GM04503 (cell line): ENCODE measurements at regions not wholly inside any gene's neighbourhood (a gene's known extent, or its start where the extent isn't known, plus 50 kb on each side); places are given as distances from the start of the nearest gene placed in this dataset.
"Not testable (repeated sequence)": the region's sequence is repeated elsewhere in the genome, so short reads cannot be mapped to it uniquely, and the experiment has no call there.

Source experiments
- DNase-seq: peaks from one replicate; pipeline ENCODE4 v3.0.0-alpha.2; 2012; ENCODE audit warnings: low read depth

DNA sequence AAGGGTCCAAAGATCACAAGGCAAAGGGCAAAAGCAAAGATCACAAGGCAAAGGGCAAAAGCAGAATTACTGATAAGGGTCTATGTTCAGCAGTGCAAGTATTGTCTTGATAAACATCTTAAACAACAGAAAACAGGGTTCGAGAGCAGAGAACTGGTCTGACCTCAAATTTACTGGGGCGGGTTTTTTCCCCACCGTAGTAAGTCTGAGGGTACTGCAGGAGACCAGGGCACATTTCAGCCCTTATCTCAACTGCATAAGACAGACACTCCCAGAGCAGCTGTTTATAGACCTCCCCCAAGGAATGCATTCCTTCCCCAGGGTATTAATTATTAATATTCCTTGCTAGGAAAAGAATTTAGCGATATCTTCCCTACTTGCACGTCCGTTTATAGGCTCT, 61.3 kb downstream of the ZNF860 start:
- not testable (repeated sequence) for DNase-seq

DNA sequence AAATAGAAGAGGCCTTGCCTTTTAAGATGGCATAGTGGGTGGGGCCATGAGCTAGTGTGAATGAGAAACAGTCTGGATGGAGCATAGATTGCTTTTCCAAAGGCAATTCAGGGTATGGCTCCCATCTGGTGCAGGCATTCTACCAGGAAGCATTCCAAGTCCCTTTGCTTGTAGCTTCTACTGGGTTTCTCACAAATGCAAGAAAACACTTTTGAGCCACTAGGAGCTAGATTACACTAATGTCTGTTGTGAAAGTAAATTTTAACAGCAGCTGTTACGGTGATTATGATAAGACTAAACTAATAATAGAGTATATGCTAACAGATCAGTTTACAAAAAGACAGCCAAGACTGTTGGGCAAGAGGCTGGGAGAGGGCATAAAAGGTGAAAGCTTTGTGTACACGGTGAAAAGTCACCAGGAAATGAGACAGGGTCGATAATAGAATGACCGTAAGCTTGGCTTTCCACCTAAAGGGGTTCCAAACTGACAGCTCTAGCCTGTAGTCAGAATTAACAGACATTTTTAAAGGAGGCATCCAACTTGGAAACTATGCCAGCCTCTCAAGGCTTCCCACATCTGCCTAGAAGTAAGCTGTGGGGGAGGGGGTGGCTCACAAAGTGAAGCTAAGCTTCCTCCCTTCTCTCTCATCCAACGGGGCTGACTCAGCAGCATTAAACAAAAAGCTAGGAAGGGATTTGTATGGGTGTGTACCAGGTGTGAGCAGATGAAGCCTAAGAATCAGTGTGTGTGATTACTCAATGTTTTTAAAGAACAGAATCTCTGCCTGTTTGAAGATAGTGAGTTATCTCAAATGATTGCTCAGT, 61.1 kb upstream of the GPD1L start:
- DNase-seq, result peak; percentile 18

DNA sequence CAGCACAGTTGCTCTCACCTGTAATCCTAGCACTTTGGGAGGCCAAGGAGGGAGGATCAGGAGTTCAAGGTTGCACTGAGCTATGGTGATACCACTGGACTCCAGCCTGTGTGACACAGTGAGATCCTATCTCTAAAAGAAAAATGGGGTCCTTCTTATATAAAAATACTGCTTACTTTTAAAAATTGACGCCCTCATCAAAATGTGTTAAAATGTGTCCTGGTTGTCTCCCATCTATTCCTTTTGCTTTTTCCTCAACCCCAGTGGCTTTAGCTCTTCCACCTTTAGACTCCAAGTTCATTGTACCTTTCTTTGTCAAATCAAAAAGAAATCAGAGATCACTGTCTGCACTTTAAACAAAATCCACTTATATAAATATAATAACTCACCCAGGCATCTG, 60.3 kb upstream of the GPD1L start:
- no peak for DNase-seq

DNA sequence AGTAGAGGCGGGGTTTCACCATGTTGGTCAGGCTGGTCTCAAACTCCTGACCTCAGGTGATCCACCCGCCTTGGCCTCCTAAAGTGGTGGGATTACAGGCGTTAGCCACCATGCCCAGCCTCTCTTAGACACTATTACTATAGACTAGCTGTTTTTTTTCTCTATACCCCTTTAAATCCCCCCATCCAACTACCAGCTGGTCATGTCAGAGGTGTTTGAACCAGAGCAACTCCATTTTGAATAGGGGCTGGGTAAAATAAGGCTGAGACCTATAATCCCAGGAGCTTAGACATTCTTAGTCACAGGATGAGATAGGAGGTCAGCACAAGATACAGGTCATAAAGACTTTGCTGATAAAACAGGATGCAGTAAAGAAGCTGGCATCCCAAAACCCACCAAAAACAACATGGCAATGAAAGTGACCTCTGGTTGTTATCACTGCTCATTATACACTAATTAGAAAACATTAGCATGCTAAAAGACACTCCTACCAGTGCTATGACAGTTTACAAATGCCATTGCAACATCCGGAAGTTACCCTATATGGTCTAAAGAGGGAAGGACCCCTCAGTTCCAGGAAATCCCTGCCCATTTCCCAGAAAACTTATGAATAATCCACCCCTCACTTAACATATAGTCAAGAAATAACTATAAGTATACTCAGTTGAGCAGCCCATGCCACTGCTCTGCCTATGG, 57.8 kb upstream of the GPD1L start:
- no peak for DNase-seq

DNA sequence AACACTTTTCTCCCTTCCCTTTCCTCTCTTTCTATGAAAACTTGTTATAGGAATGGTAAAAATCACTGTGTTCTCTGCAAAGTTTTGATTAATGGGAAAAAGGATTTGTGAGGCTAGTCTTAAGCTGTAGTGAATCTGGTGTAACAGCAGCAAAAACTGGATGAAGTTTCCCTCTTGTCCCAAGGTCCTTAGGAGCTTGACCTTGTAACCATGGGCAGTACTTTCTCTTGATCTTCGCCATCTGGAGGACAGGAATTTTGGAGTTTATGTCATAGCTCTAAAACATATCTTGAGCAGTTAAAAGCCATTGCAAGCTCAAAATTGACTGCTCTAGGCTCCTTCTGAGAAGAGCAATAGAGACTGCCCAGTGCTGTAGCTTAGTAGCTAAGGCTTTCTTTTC, 56.5 kb upstream of the GPD1L start:
- DNase-seq, result no peak

DNA sequence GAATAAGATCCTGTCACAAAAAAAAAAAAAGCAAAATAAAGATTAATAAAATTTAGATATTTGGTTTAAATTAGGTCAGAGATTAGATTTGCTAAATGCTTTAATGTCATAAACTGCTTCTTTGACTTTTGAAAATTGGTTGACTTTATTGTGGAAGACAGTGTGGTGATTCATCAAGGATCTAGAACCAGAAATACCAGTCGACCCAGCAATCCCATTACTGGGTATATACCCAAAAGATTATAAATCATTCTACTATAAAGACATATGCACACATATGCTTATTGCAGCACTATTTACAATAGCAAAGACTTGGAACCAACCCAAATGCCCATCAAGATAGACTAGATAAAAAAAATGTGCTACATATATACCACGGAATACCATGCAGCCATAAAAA, 54.2 kb upstream of the GPD1L start:
- not testable (repeated sequence) for DNase-seq

DNA sequence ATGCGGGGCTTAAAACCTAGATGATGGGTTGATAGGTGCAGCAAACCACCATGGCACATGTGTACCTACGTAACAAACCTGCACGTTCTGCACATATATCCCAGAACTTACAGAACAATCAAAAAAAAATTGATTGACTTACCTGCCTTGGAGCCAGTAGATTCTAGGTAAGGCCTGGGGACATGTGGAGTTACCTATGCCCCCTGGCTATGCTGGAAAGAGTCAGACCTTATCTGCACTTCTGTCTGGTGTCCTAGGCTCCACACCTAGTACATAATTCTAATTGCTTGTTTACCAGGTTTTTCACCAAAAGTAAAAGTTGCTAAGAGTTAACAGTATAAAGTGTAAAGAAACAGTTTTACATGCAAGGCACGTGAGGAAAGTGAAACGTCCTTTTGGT, 53.6 kb upstream of the GPD1L start:
- DNase-seq, result not testable (repeated sequence)

DNA sequence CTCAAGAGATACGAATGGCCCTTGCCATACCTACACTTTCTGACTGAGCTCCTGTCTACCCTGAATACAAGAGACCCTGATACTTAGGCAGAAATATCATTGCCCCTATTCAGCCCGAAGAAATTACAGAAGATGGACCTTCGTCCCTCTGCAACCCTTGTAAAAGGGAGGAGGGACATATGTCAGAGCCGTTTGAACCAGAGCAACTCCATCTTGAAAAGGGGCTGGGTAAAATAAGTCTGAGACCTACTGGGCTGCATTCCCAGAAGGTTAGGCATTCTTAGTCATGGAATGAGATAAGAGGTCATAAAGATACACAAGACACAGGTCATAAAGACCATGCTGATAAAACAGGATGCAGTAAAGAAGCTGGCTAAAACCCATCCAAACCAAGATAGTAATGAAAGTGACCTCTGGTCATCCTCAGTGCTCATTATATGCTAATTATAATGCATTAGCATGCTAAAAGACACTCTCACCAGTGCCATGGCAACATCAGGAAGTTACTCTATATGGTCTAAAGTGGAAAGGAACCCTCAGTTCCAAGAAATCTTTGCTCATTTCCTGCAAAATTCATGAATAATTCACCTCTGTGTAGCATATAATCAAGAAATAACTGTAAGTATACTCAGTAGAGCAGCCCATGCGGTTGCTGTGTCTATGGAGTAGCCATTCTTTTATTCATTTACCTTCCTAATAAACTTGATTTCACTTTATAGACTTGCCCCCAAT, 49.7 kb upstream of the GPD1L start:
- DNase-seq, result no peak
